H1 (cell line): ENCODE measurements at regions not wholly inside any gene's neighbourhood (a gene's known extent, or its start where the extent isn't known, plus 50 kb on each side); places are given as distances from the start of the nearest gene placed in this dataset.

Experiments used
- EP300 ChIP-seq, 2 experiments: IDR thresholded peaks; 1 replicate in 1 of 2; 2 replicates in 1 of 2; pipeline ENCODE4 v1.6.1; 2011 to 2012; ENCODE audit warnings: low read depth in 2 of 2, low read length in 2 of 2, mild to moderate bottlenecking in 2 of 2, borderline replicate concordance in 1 of 2, inconsistent platforms in 1 of 2, moderate library complexity in 1 of 2
- EZH2 ChIP-seq: fragments of 200-600 bp; sonication (generic); IDR thresholded peaks from 2 replicates; pipeline ENCODE4 v1.7.1; 2012; ENCODE audit warnings: low read depth, mild to moderate bottlenecking, moderate library complexity, low read length, inconsistent platforms; ENCODE audit not compliant: severe bottlenecking
- FOSL1 ChIP-seq: IDR thresholded peaks from 2 replicates; pipeline ENCODE4 v1.6.1; 2011; ENCODE audit warnings: mild to moderate bottlenecking, low read depth, low read length, moderate library complexity; ENCODE audit not compliant: insufficient read depth
- KDM1A ChIP-seq: fragments of 200-600, 300-600 bp; sonication (generic); IDR thresholded peaks from 2 replicates; pipeline ENCODE4 v1.7.1; 2016; ENCODE audit warnings: mild to moderate bottlenecking, low read length, borderline replicate concordance
- MAFK ChIP-seq: IDR thresholded peaks from 2 replicates; pipeline ENCODE4 v1.6.1; 2012; ENCODE audit warnings: low read depth, mild to moderate bottlenecking, improper control_type of control experiment, low read length
- POLR2A ChIP-seq, 2 experiments: IDR thresholded peaks; 1 replicate in 1 of 2; 2 replicates in 1 of 2; pipeline ENCODE4 v1.6.1; 2011; ENCODE audit warnings: low read depth in 2 of 2, low read length in 2 of 2, mild to moderate bottlenecking in 2 of 2; ENCODE audit errors: control extremely low read depth in 1 of 2
- POLR2AphosphoS5 ChIP-seq: IDR thresholded peaks from 2 replicates; pipeline ENCODE4 v1.6.1; 2011; ENCODE audit warnings: low read depth, low read length
- RFX5 ChIP-seq: IDR thresholded peaks from 2 replicates; pipeline ENCODE4 v1.6.1; 2011; ENCODE audit warnings: low read depth, low read length, improper control_type of control experiment, borderline replicate concordance
- SIX5 ChIP-seq: IDR thresholded peaks from 2 replicates; pipeline ENCODE4 v1.6.1; 2011; ENCODE audit warnings: mild to moderate bottlenecking, low read depth, low read length
- TF ChIP-seq, protein P1 (sequence below), 3 experiments: IDR thresholded peaks; 1 replicate in 2 of 3; 2 replicates in 1 of 3; pipeline versions ENCODE4 v1.5.1 to v1.6.1; 2011; ENCODE audit warnings: low read length in 3 of 3, mild to moderate bottlenecking in 3 of 3, inconsistent platforms in 2 of 3, low read depth in 1 of 3, moderate library complexity in 1 of 3; ENCODE audit not compliant: insufficient read depth in 1 of 3; ENCODE audit errors: control extremely low read depth in 1 of 3
- TF ChIP-seq, protein P2 (sequence below): IDR thresholded peaks from 2 replicates; pipeline ENCODE4 v1.6.1; 2012; ENCODE audit warnings: low read length, inconsistent platforms

DNA sequence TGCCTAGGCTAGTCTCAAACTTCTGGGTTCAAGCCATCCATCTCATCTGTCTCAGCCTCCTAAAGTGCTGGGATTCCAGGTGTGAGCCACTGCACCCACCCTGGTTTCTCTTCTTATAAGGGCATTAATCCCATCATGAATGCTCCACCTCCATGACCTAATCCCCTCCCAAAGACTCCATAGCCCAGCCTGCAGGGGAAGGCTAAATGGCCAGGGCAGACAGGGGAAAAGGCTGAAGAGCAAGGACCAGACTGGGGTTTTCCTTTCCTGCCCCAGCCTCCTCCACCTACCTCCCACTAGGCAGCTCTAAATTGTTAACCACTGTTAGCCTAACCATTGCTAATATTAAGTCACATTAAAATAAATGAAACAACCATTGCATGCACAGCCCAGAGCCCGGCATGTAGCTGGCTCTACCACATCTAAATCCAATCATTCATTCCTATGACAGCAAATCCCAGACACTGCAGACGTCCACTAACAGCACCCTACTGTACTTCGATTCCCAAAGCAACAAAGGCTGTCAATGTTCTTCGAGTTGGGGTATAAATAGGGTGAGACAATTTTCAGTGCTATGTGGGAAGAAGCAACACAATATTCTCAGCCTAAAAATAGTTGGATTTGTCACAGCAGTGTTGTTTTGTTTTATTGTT lies 243.2 kb upstream of the ARID1B start:
- TF ChIP-seq, protein P1, sequence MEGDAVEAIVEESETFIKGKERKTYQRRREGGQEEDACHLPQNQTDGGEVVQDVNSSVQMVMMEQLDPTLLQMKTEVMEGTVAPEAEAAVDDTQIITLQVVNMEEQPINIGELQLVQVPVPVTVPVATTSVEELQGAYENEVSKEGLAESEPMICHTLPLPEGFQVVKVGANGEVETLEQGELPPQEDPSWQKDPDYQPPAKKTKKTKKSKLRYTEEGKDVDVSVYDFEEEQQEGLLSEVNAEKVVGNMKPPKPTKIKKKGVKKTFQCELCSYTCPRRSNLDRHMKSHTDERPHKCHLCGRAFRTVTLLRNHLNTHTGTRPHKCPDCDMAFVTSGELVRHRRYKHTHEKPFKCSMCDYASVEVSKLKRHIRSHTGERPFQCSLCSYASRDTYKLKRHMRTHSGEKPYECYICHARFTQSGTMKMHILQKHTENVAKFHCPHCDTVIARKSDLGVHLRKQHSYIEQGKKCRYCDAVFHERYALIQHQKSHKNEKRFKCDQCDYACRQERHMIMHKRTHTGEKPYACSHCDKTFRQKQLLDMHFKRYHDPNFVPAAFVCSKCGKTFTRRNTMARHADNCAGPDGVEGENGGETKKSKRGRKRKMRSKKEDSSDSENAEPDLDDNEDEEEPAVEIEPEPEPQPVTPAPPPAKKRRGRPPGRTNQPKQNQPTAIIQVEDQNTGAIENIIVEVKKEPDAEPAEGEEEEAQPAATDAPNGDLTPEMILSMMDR (IDR thresholded peaks at IDR 0.05; ENCODE audit: control extremely low read depth in 1 of 3, insufficient read depth in 1 of 3, low read depth in 1 of 3, low read length in 3 of 3): no peak
- TF ChIP-seq POLR2A (IDR thresholded peaks at IDR 0.05; ENCODE audit: control extremely low read depth in 1 of 2, low read depth in 2 of 2, low read length in 2 of 2): no peak
- no peak for TF ChIP-seq KDM1A
- TF ChIP-seq RFX5: no peak
- no peak for TF ChIP-seq SIX5
- TF ChIP-seq POLR2AphosphoS5: no peak
- TF ChIP-seq, protein P2, sequence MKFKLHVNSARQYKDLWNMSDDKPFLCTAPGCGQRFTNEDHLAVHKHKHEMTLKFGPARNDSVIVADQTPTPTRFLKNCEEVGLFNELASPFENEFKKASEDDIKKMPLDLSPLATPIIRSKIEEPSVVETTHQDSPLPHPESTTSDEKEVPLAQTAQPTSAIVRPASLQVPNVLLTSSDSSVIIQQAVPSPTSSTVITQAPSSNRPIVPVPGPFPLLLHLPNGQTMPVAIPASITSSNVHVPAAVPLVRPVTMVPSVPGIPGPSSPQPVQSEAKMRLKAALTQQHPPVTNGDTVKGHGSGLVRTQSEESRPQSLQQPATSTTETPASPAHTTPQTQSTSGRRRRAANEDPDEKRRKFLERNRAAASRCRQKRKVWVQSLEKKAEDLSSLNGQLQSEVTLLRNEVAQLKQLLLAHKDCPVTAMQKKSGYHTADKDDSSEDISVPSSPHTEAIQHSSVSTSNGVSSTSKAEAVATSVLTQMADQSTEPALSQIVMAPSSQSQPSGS: no peak
- no peak for TF ChIP-seq EZH2
- TF ChIP-seq FOSL1: no peak
- no peak for TF ChIP-seq EP300 (IDR thresholded peaks at IDR 0.05; ENCODE audit: borderline replicate concordance in 1 of 2, low read depth in 2 of 2, low read length in 2 of 2)
- TF ChIP-seq MAFK: no peak
